ENCODE measurements at regions not wholly inside any gene's neighbourhood (a gene's known extent, or its start where the extent isn't known, plus 50 kb on each side); places are given as distances from the start of the nearest gene placed in this dataset.

GRCh38 chr1:219778793-219779369 is 149.5 kb downstream of the SLC30A10 start:
- TF ChIP-seq ZBTB7A (IDR thresholded peaks at IDR 0.05; ENCODE audit: low read depth), result no peak
- no peak for TF ChIP-seq TAF1 (IDR thresholded peaks at IDR 0.05; ENCODE audit: low read depth)
- TF ChIP-seq NFIC (IDR thresholded peaks at IDR 0.05), result no peak
- no peak for TF ChIP-seq YY1 (IDR thresholded peaks at IDR 0.05; ENCODE audit: low read depth)

- TF ChIP-seq NFIC (IDR thresholded peaks at IDR 0.05) (no peak), YY1 (IDR thresholded peaks at IDR 0.05; ENCODE audit: low read depth) (no peak), MAX (IDR thresholded peaks at IDR 0.05) (no peak), CEBPB (IDR thresholded peaks at IDR 0.05) (no peak), EGR1 (IDR thresholded peaks at IDR 0.05) (no peak), FOXM1 (IDR thresholded peaks at IDR 0.05; ENCODE audit: borderline replicate concordance, low read depth) (no peak), USF1 (IDR thresholded peaks at IDR 0.05) (no peak), TEAD4 (IDR thresholded peaks at IDR 0.05) (no peak), RAD21 (IDR thresholded peaks at IDR 0.05; ENCODE audit: low read depth) (no peak), REST (IDR thresholded peaks at IDR 0.05; ENCODE audit: low read depth) (no peak), CREB1 (IDR thresholded peaks at IDR 0.05; ENCODE audit: low read depth) (no peak), ZBTB7A (IDR thresholded peaks at IDR 0.05; ENCODE audit: low read depth) (no peak), EP300 (IDR thresholded peaks at IDR 0.05; ENCODE audit: borderline replicate concordance) (no peak), TAF1 (IDR thresholded peaks at IDR 0.05; ENCODE audit: low read depth) (no peak), TCF12 (IDR thresholded peaks at IDR 0.05; ENCODE audit: low read depth) (no peak)
Observed at GRCh38 chr1:219778110-219778509, 150.2 kb downstream of the SLC30A10 start.

- no peak for TF ChIP-seq EGR1 (IDR thresholded peaks at IDR 0.05)
- TF ChIP-seq NFIC (IDR thresholded peaks at IDR 0.05), result no peak
- TF ChIP-seq TEAD4 (IDR thresholded peaks at IDR 0.05), result no peak
- TF ChIP-seq CEBPB (IDR thresholded peaks at IDR 0.05), result no peak
- TF ChIP-seq EP300 (IDR thresholded peaks at IDR 0.05; ENCODE audit: borderline replicate concordance), result no peak
- no peak for TF ChIP-seq USF1 (IDR thresholded peaks at IDR 0.05)
- TF ChIP-seq RAD21 (IDR thresholded peaks at IDR 0.05; ENCODE audit: low read depth), result no peak
Observed at GRCh38 chr1:219774386-219774785, 154.0 kb downstream of the SLC30A10 start.

- TF ChIP-seq TCF12 (IDR thresholded peaks at IDR 0.05; ENCODE audit: low read depth) (no peak), FOXM1 (IDR thresholded peaks at IDR 0.05; ENCODE audit: borderline replicate concordance, low read depth) (no peak), EP300 (IDR thresholded peaks at IDR 0.05; ENCODE audit: borderline replicate concordance) (no peak), REST (IDR thresholded peaks at IDR 0.05; ENCODE audit: low read depth) (no peak), CREB1 (IDR thresholded peaks at IDR 0.05; ENCODE audit: low read depth) (no peak), YY1 (IDR thresholded peaks at IDR 0.05; ENCODE audit: low read depth) (no peak), TEAD4 (IDR thresholded peaks at IDR 0.05) (no peak), RAD21 (IDR thresholded peaks at IDR 0.05; ENCODE audit: low read depth) (no peak)
Observed at GRCh38 chr1:219773775-219774174, 154.6 kb downstream of the SLC30A10 start.

- no peak for TF ChIP-seq NFIC (IDR thresholded peaks at IDR 0.05)
- TF ChIP-seq TEAD4 (IDR thresholded peaks at IDR 0.05), result no peak
- TF ChIP-seq EP300 (IDR thresholded peaks at IDR 0.05; ENCODE audit: borderline replicate concordance), result no peak
- TF ChIP-seq MAX (IDR thresholded peaks at IDR 0.05), result no peak
- no peak for TF ChIP-seq FOXM1 (IDR thresholded peaks at IDR 0.05; ENCODE audit: borderline replicate concordance, low read depth)
- TF ChIP-seq ZBTB7A (IDR thresholded peaks at IDR 0.05; ENCODE audit: low read depth), result no peak
- TF ChIP-seq EGR1 (IDR thresholded peaks at IDR 0.05), result no peak
- TF ChIP-seq USF1 (IDR thresholded peaks at IDR 0.05), result no peak
- TF ChIP-seq CEBPB (IDR thresholded peaks at IDR 0.05), result no peak
- no peak for TF ChIP-seq TAF1 (IDR thresholded peaks at IDR 0.05; ENCODE audit: low read depth)
- no peak for TF ChIP-seq YY1 (IDR thresholded peaks at IDR 0.05; ENCODE audit: low read depth)
- TF ChIP-seq TCF12 (IDR thresholded peaks at IDR 0.05; ENCODE audit: low read depth), result no peak
- TF ChIP-seq RAD21 (IDR thresholded peaks at IDR 0.05; ENCODE audit: low read depth), result no peak
- TF ChIP-seq REST (IDR thresholded peaks at IDR 0.05; ENCODE audit: low read depth), result no peak
Observed at GRCh38 chr1:219773110-219773509, 155.2 kb downstream of the SLC30A10 start.
